Esophagus muscularis mucosa (tissue), 4 donors: ENCODE measurements at regions not wholly inside any gene's neighbourhood (a gene's known extent, or its start where the extent isn't known, plus 50 kb on each side); places are given as distances from the start of the nearest gene placed in this dataset.

Experiments
- DNase-seq: peaks from one replicate; pipeline ENCODE4 v3.0.0-alpha.2; 2017; ENCODE audit errors: extremely low spot score
- H3K27ac ChIP-seq, 4 donors: fragments of 200-600 bp; sonication (generic); replicated peaks in 1 of 4; 1 replicate in 3 of 4; 2 replicates in 1 of 4; pipeline ENCODE4 v1.5.1; 2016 to 2019; ENCODE audit warnings: mild to moderate bottlenecking in 1 of 4
- H3K27me3 ChIP-seq, 4 donors: fragments of 200-600 bp; sonication (generic); one replicate each; pipeline versions ENCODE4 v1.5.1 to v1.6.0; 2016 to 2019
- H3K36me3 ChIP-seq, 4 donors: fragments of 200-600 bp; sonication (generic); one replicate each; pipeline ENCODE4 v1.5.1; 2016 to 2019
- H3K4me1 ChIP-seq, 4 donors: fragments of 200-600 bp; sonication (generic); one replicate each; pipeline ENCODE4 v1.5.1; 2016 to 2019
- H3K4me3 ChIP-seq, 4 donors: fragments of 200-600 bp; sonication (generic); 1 replicate in 2 of 4; 2 replicates in 2 of 4; pipeline ENCODE4 v1.5.1; 2016 to 2019; ENCODE audit warnings: mild to moderate bottlenecking in 4 of 4, moderate library complexity in 1 of 4
- H3K9me3 ChIP-seq, 4 donors: fragments of 200-600 bp; sonication (generic); 1 replicate in 3 of 4; 2 replicates in 1 of 4; pipeline ENCODE4 v1.5.1; 2016 to 2019
- CTCF ChIP-seq, 3 experiments: fragments of 200-600 bp in 2 of 3; fragments of 450-650 bp in 1 of 3; sonication (generic) in 2 of 3; IDR thresholded peaks; one replicate each; pipeline ENCODE4 v1.5.1; 2017 to 2019; ENCODE audit warnings: antibody characterized with exemption in 3 of 3, mild to moderate bottlenecking in 2 of 3, moderate library complexity in 1 of 3
- EP300 ChIP-seq: sonication (generic); formaldehyde crosslinking; IDR thresholded peaks from one replicate; pipeline ENCODE4 v1.6.1; 2017; ENCODE audit warnings: antibody characterized with exemption
- POLR2A ChIP-seq: fragments of 450-650 bp; IDR thresholded peaks from one replicate; pipeline ENCODE4 v1.6.1; 2017; ENCODE audit warnings: antibody characterized with exemption, moderate library complexity, mild to moderate bottlenecking, low read depth
- POLR2AphosphoS5 ChIP-seq, 2 donors: sonication (generic); formaldehyde crosslinking; IDR thresholded peaks; one replicate each; pipeline ENCODE4 v1.6.1; 2017; ENCODE audit warnings: antibody characterized with exemption in 2 of 2
- WGBS: methylation state at CpG from one replicate; pipeline ENCODE4 v1.1.5; 2018; 5-methylcytosine and 5-hydroxymethylcytosine counted together
- intact Hi-C: fragments of 100-400 bp; cut with DNase I; formaldehyde crosslinking; loops from one replicate; pipeline ENCODE4 v1.15.1; 2023

- no peak overlapping the region for H3K27ac ChIP-seq
- no peak overlapping the region for H3K4me3 ChIP-seq
- H3K27me3 ChIP-seq, result no peaks in the 10 kb centered on the region
- TF ChIP-seq POLR2A (no peak), POLR2AphosphoS5 (IDR thresholded peaks at IDR 0.05) (no peak), EP300 (no peak), CTCF (IDR thresholded peaks at IDR 0.05) (no peak)
- 65% methylated on average over 1 of the region's 1 CpG for WGBS
- DNase-seq, result no peak
- H3K4me1 ChIP-seq, result no peaks in the 10 kb centered on the region
- no peaks in the 10 kb centered on the region for H3K9me3 ChIP-seq
- intact Hi-C loops, result no loop called here
- no peaks in the 10 kb centered on the region for H3K36me3 ChIP-seq
Observed at GRCh38 chr18:29251681-29252080, 1074.8 kb upstream of the CDH2 start.

GRCh38 chr18:29250843-29251242 is 1073.9 kb upstream of the CDH2 start:
- DNase-seq, result no peak
- intact Hi-C loops, result no loop called here
- TF ChIP-seq EP300, result no peak
- no peak for TF ChIP-seq CTCF (IDR thresholded peaks at IDR 0.05)
- no peak for TF ChIP-seq POLR2AphosphoS5 (IDR thresholded peaks at IDR 0.05)
- TF ChIP-seq POLR2A, result no peak

GRCh38 chr18:29250259-29250658 is 1073.3 kb upstream of the CDH2 start:
- Histone ChIP-seq H3K9me3 (no peaks in the 10 kb centered on the region), H3K4me1 (no peaks in the 10 kb centered on the region), H3K27ac (no peak overlapping the region), H3K27me3 (no peaks in the 10 kb centered on the region), H3K4me3 (no peak overlapping the region), H3K36me3 (no peaks in the 10 kb centered on the region)
- WGBS, result 72% methylated on average over 4 of the region's 4 CpGs
- TF ChIP-seq CTCF (IDR thresholded peaks at IDR 0.05), result no peak
- no peak for TF ChIP-seq POLR2AphosphoS5 (IDR thresholded peaks at IDR 0.05)
- no peak for TF ChIP-seq EP300
- no peak for TF ChIP-seq POLR2A
- no peak for DNase-seq
- intact Hi-C loops, result no loop called here

More at GRCh38 chr18:29250843-29251242, 1073.9 kb upstream of the CDH2 start:
- no peaks in the 10 kb centered on the region for H3K9me3 ChIP-seq
- H3K36me3 ChIP-seq, result no peaks in the 10 kb centered on the region
- H3K27ac ChIP-seq, result no peak overlapping the region
- H3K4me3 ChIP-seq, result no peak overlapping the region
- H3K4me1 ChIP-seq, result no peaks in the 10 kb centered on the region
- no peaks in the 10 kb centered on the region for H3K27me3 ChIP-seq

GRCh38 chr18:29248805-29249204 is 1071.9 kb upstream of the CDH2 start:
- TF ChIP-seq POLR2A (no peak), POLR2AphosphoS5 (IDR thresholded peaks at IDR 0.05) (no peak), EP300 (no peak), CTCF (IDR thresholded peaks at IDR 0.05) (no peak)
- no peaks in the 10 kb centered on the region for H3K36me3 ChIP-seq
- H3K27me3 ChIP-seq, result no peaks in the 10 kb centered on the region
- intact Hi-C loops, result no loop called here
- H3K4me1 ChIP-seq, result no peaks in the 10 kb centered on the region
- no peak for DNase-seq
- no peak overlapping the region for H3K4me3 ChIP-seq
- 55% methylated on average over 2 of the region's 2 CpGs for WGBS
- H3K27ac ChIP-seq, result no peak overlapping the region
- no peaks in the 10 kb centered on the region for H3K9me3 ChIP-seq

- DNase-seq, result no peak
- H3K4me3 ChIP-seq, result no peak overlapping the region
- intact Hi-C loops, result no loop called here
- no peak for TF ChIP-seq CTCF (IDR thresholded peaks at IDR 0.05)
- no peak for TF ChIP-seq EP300
- no peak for TF ChIP-seq POLR2A
- TF ChIP-seq POLR2AphosphoS5 (IDR thresholded peaks at IDR 0.05), result no peak
- H3K4me1 ChIP-seq, result no peaks in the 10 kb centered on the region
- no peaks in the 10 kb centered on the region for H3K27me3 ChIP-seq
- no peaks in the 10 kb centered on the region for H3K9me3 ChIP-seq
- no peaks in the 10 kb centered on the region for H3K36me3 ChIP-seq
- WGBS, result 90% methylated on average over 3 of the region's 3 CpGs
- no peak overlapping the region for H3K27ac ChIP-seq
Observed at GRCh38 chr18:29241199-29241598, 1064.3 kb upstream of the CDH2 start.
